CD4-positive, alpha-beta T cell treated with Interleukin-15 for 1 hour (primary cell): ENCODE measurements at regions not wholly inside any gene's neighbourhood (a gene's known extent, or its start where the extent isn't known, plus 50 kb on each side); places are given as distances from the start of the nearest gene placed in this dataset.

Source experiments
- DNase-seq: peaks from one replicate; pipeline ENCODE4 v3.0.0-alpha.2; 2020

GRCh38 chr1:13926556-13926955, 226.6 kb downstream of the PRDM2 start:
- no peak for DNase-seq

GRCh38 chr1:13927736-13928135, 227.7 kb downstream of the PRDM2 start:
- DNase-seq = no peak

GRCh38 chr1:13929313-13929712, 229.3 kb downstream of the PRDM2 start:
- no peak for DNase-seq

- DNase-seq = no peak
Observed at GRCh38 chr1:13930151-13930550, 230.2 kb downstream of the PRDM2 start.

GRCh38 chr1:13931226-13931625, 231.2 kb downstream of the PRDM2 start:
- no peak for DNase-seq

GRCh38 chr1:13935336-13935735, 235.3 kb downstream of the PRDM2 start:
- DNase-seq = no peak

- no peak for DNase-seq
Observed at GRCh38 chr1:13941315-13941714, 241.3 kb downstream of the PRDM2 start.

- DNase-seq = no peak
Observed at GRCh38 chr1:13943055-13943454, 243.1 kb downstream of the PRDM2 start.

- no peak for DNase-seq
Observed at GRCh38 chr1:13945856-13946255, 245.9 kb downstream of the PRDM2 start.

GRCh38 chr1:13947658-13948057, 247.7 kb downstream of the PRDM2 start:
- DNase-seq = no peak

GRCh38 chr1:13948396-13948795, 248.4 kb downstream of the PRDM2 start:
- no peak for DNase-seq

- no peak for DNase-seq
Observed at GRCh38 chr1:13948888-13949391, 249.0 kb downstream of the PRDM2 start.

- no peak for DNase-seq
Observed at GRCh38 chr1:13949546-13949945, 249.6 kb downstream of the PRDM2 start.

- DNase-seq = no peak
Observed at GRCh38 chr1:13950637-13951036, 250.6 kb downstream of the PRDM2 start.

- DNase-seq = no peak
Observed at GRCh38 chr1:13951793-13952751, 252.1 kb downstream of the PRDM2 start.

GRCh38 chr1:13952985-13953384, 253.0 kb downstream of the PRDM2 start:
- DNase-seq = no peak

- no peak for DNase-seq
Observed at GRCh38 chr1:13956393-13956792, 256.4 kb downstream of the PRDM2 start.

- peak; percentile 39 for DNase-seq
Observed at GRCh38 chr1:13960375-13960987, 260.5 kb downstream of the PRDM2 start.

- no peak for DNase-seq
Observed at GRCh38 chr1:13964768-13965167, 264.8 kb downstream of the PRDM2 start.

GRCh38 chr1:13965770-13966398, 265.9 kb downstream of the PRDM2 start:
- no peak for DNase-seq

GRCh38 chr1:13967707-13968106, 267.7 kb downstream of the PRDM2 start:
- no peak for DNase-seq

GRCh38 chr1:13968361-13968760, 268.4 kb downstream of the PRDM2 start:
- no peak for DNase-seq

- no peak for DNase-seq
Observed at GRCh38 chr1:13970631-13971247, 270.8 kb downstream of the PRDM2 start.
